GM23338 (cell line): ENCODE measurements at regions not wholly inside any gene's neighbourhood (a gene's known extent, or its start where the extent isn't known, plus 50 kb on each side); places are given as distances from the start of the nearest gene placed in this dataset.

Experiments used
- CTCF ChIP-seq, 2 experiments: fragments of 200-600 bp in 1 of 2; sonication (generic) in 1 of 2; conservative IDR thresholded peaks; 2 replicates each; pipeline versions ENCODE4 v1.5.1 to v1.6.1; 2016 to 2017; ENCODE audit warnings: antibody characterized with exemption in 2 of 2, low read depth in 2 of 2, mild to moderate bottlenecking in 2 of 2, moderate library complexity in 1 of 2
- ZNF462 ChIP-seq: fragments of 250-450 bp; sonication (Bioruptor Pico); IDR thresholded peaks from 2 replicates; pipeline ENCODE4 v1.5.0; 2020; ENCODE audit warnings: mild to moderate bottlenecking, moderate library complexity

DNA sequence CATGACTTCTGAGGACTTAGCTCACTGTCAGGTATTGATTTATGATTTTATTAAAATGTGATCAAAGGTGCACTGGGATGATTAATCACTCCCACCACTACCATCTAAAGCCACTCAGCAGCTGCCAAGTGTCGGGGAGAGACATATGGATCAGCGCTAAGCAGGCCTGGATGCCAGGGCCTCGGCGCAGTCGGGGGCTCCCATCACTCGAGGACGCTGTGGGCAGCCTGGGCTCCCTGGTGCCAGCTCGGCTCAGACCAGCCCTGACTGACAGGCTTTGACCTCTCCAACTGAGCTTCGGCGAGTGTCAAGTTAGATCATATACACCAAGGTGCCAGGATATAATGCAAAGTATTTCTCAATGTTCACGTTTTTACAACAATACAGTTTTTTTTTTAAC, 267.7 kb downstream of the ACTR3B start:
- TF ChIP-seq CTCF (conservative IDR thresholded peaks at IDR 0.05; ENCODE audit: low read depth in 2 of 2) (no peak), ZNF462 (CRISPR knock-in tag) (no peak)
